Ovary (tissue), 7 donors: ENCODE measurements at regions not wholly inside any gene's neighbourhood (a gene's known extent, or its start where the extent isn't known, plus 50 kb on each side); places are given as distances from the start of the nearest gene placed in this dataset.

Source experiments
- DNase-seq, 5 donors: peaks; one replicate each; pipeline ENCODE4 v3.0.0-alpha.2; 2019 to 2020
- H3K27ac ChIP-seq, 2 donors: fragments of 200-600 bp; one replicate each; pipeline versions ENCODE4 v1.5.1 to v1.8.0; 2019 to 2022
- H3K27me3 ChIP-seq: fragments of 200-600 bp; one replicate; pipeline ENCODE4 v1.8.0; 2022
- H3K36me3 ChIP-seq: fragments of 200-600 bp; sonication (generic); one replicate; pipeline ENCODE4 v1.5.1; 2019
- H3K4me1 ChIP-seq: one replicate; pipeline ENCODE4 v1.8.1; 2013; ENCODE audit warnings: mild to moderate bottlenecking, moderate library complexity; ENCODE audit not compliant: insufficient read depth
- H3K4me3 ChIP-seq: fragments of 200-600 bp; sonication (generic); one replicate; pipeline ENCODE4 v1.5.1; 2017
- H3K9me3 ChIP-seq, 2 donors: fragments of 200-600 bp in 1 of 2; sonication (generic) in 1 of 2; one replicate each; pipeline versions ENCODE4 v1.5.1 to v1.8.1; 2013 to 2019; ENCODE audit warnings: mild to moderate bottlenecking in 1 of 2, moderate library complexity in 1 of 2
- CTCF ChIP-seq, 3 donors: fragments of 450-650 bp in 2 of 3; fragments of 200-600 bp in 1 of 3; IDR thresholded peaks; one replicate each; pipeline versions ENCODE4 v1.5.1 to v1.8.0; 2016 to 2022; ENCODE audit warnings: antibody characterized with exemption in 3 of 3, mild to moderate bottlenecking in 1 of 3
- EP300 ChIP-seq: sonication (generic); formaldehyde crosslinking; IDR thresholded peaks from one replicate; pipeline ENCODE4 v1.6.1; 2017; ENCODE audit warnings: antibody characterized with exemption
- POLR2A ChIP-seq: fragments of 450-650 bp; IDR thresholded peaks from one replicate; pipeline ENCODE4 v1.6.1; 2017; ENCODE audit warnings: antibody characterized with exemption, mild to moderate bottlenecking, moderate library complexity
- WGBS, 3 donors: extraction: QIAGEN DNeasy Blood & Tissue Kit in 1 of 3; methylation state at CpG; one replicate each; pipeline versions ENCODE4 v1.1.5 to v1.1.7; 2013 to 2017; 5-methylcytosine and 5-hydroxymethylcytosine counted together
- intact Hi-C, 4 donors: fragments of 100-400 bp; cut with DNase I; formaldehyde crosslinking; loops; one replicate each; pipeline versions ENCODE4 v1.11.0 to v1.15.1; 2022 to 2023
- donor health status: DM: no; HTN: no; CAD: no; lungs with moderate emphysema.
- donor health status: DM: no; HTN: no; CAD: no.
- donor health status: Bipolar disorder and iron deficiency.
- donor health status: DM: no; HTN: no; CAD: no.
- donor health status: DM: yes; HTN: yes; CAD: no.

GRCh38 chr21:16113052-16113715 is 383.4 kb downstream of the USP25 start:
- Histone ChIP-seq H3K27me3 (no peaks in the 10 kb centered on the region), H3K36me3 (no peaks in the 10 kb centered on the region), H3K4me1 (no peaks in the 10 kb centered on the region), H3K9me3 (no peaks in the 10 kb centered on the region), H3K27ac (no peak overlapping the region), H3K4me3 (no peak overlapping the region)
- intact Hi-C loops, result no loop called here
- DNase-seq, result no peak
- 73 to 75% (median 74%) methylated on average over 2 of the region's 2 CpGs for WGBS, 3 donors
- TF ChIP-seq EP300 (no peak), POLR2A (no peak), CTCF (IDR thresholded peaks at IDR 0.05) (no peak)

- Histone ChIP-seq H3K36me3 (no peaks in the 10 kb centered on the region), H3K4me1 (no peaks in the 10 kb centered on the region), H3K9me3 (no peaks in the 10 kb centered on the region), H3K27ac (no peak overlapping the region), H3K27me3 (no peaks in the 10 kb centered on the region), H3K4me3 (no peak overlapping the region)
- TF ChIP-seq POLR2A, result no peak
- no peak for TF ChIP-seq CTCF (IDR thresholded peaks at IDR 0.05)
- TF ChIP-seq EP300, result no peak
- intact Hi-C loops, result no loop called here
- WGBS, 3 donors, result 96 to 98% (median 96%) methylated on average over 3 of the region's 3 CpGs
- DNase-seq, result no peak
Observed at GRCh38 chr21:16115461-16115860, 385.7 kb downstream of the USP25 start.

- intact Hi-C loops, result no loop called here
- TF ChIP-seq POLR2A (no peak), EP300 (no peak), CTCF (IDR thresholded peaks at IDR 0.05) (no peak)
- H3K27ac ChIP-seq, result no peak overlapping the region
- H3K36me3 ChIP-seq, result no peaks in the 10 kb centered on the region
- H3K9me3 ChIP-seq, result no peaks in the 10 kb centered on the region
- H3K4me3 ChIP-seq, result no peak overlapping the region
- H3K4me1 ChIP-seq, result no peaks in the 10 kb centered on the region
- no peak for DNase-seq
- WGBS, 3 donors, result 98 to 100% (median 99%) methylated on average over 2 of the region's 2 CpGs
- H3K27me3 ChIP-seq, result no peaks in the 10 kb centered on the region
Observed at GRCh38 chr21:16116069-16116468, 386.3 kb downstream of the USP25 start.

- no peaks in the 10 kb centered on the region for H3K27me3 ChIP-seq
- no peaks in the 10 kb centered on the region for H3K36me3 ChIP-seq
- 92 to 96% (median 92%) methylated on average over 1 of the region's 1 CpG for WGBS, 3 donors
- no peak overlapping the region for H3K4me3 ChIP-seq
- H3K9me3 ChIP-seq, result no peaks in the 10 kb centered on the region
- no peak for DNase-seq
- H3K4me1 ChIP-seq, result no peaks in the 10 kb centered on the region
- intact Hi-C loops, result no loop called here
- peak overlapping the region in 1 of 2 donors; percentile 11 for H3K27ac ChIP-seq
- TF ChIP-seq EP300, result no peak
- TF ChIP-seq POLR2A, result no peak
Observed at GRCh38 chr21:16116798-16117197, 387.0 kb downstream of the USP25 start.

GRCh38 chr21:16117331-16117730 is 387.5 kb downstream of the USP25 start:
- intact Hi-C loops, result no loop called here
- H3K36me3 ChIP-seq, result no peaks in the 10 kb centered on the region
- DNase-seq, result no peak
- no peaks in the 10 kb centered on the region for H3K27me3 ChIP-seq
- H3K4me1 ChIP-seq, result no peaks in the 10 kb centered on the region
- 54 to 72% (median 72%) methylated on average over 4 of the region's 4 CpGs for WGBS, 3 donors
- peak overlapping the region; percentile 11 to 40 for H3K27ac ChIP-seq
- H3K9me3 ChIP-seq, result no peaks in the 10 kb centered on the region
- TF ChIP-seq POLR2A (no peak), EP300 (no peak), CTCF (IDR thresholded peaks at IDR 0.05) (no peak)
- peak overlapping the region; percentile 13 for H3K4me3 ChIP-seq
